Fibroblast of upper back skin (primary cell): ENCODE measurements at regions not wholly inside any gene's neighbourhood (a gene's known extent, or its start where the extent isn't known, plus 50 kb on each side); places are given as distances from the start of the nearest gene placed in this dataset.
A peak's percentile ranks its signal among the peaks of the same experiment; 100 is the strongest.

ENCODE experiments used
- DNase-seq: peaks from one replicate; pipeline ENCODE4 v3.0.0-alpha.2; 2013

- no peak for DNase-seq
Measured at GRCh38 chr13:30105381-30105780, 202.0 kb downstream of the KATNAL1 start.

GRCh38 chr13:30103161-30103840 is 204.1 kb downstream of the KATNAL1 start:
- peak; percentile 40 for DNase-seq

GRCh38 chr13:30100226-30100625 is 207.1 kb downstream of the KATNAL1 start:
- DNase-seq, result no peak

- no peak for DNase-seq
Measured at GRCh38 chr13:30097701-30098100, 209.7 kb downstream of the KATNAL1 start.

GRCh38 chr13:30097089-30097488 is 210.3 kb downstream of the KATNAL1 start:
- DNase-seq, result no peak

GRCh38 chr13:30094015-30094414 is 213.3 kb downstream of the KATNAL1 start:
- DNase-seq, result no peak

GRCh38 chr13:30093236-30093635 is 214.1 kb downstream of the KATNAL1 start:
- no peak for DNase-seq

GRCh38 chr13:30091691-30092090 is 215.7 kb downstream of the KATNAL1 start:
- DNase-seq, result no peak

GRCh38 chr13:30091035-30091434 is 216.3 kb downstream of the KATNAL1 start:
- DNase-seq, result no peak

GRCh38 chr13:30088312-30088855 is 219.0 kb downstream of the KATNAL1 start:
- DNase-seq, result peak; percentile 19

GRCh38 chr13:30085087-30085486 is 222.3 kb downstream of the KATNAL1 start:
- DNase-seq, result no peak

GRCh38 chr13:30082391-30082790 is 225.0 kb downstream of the KATNAL1 start:
- DNase-seq, result no peak

GRCh38 chr13:30081331-30081730 is 226.0 kb downstream of the KATNAL1 start:
- no peak for DNase-seq

- DNase-seq, result no peak
Measured at GRCh38 chr13:30079501-30079900, 227.8 kb downstream of the KATNAL1 start.

GRCh38 chr13:30078059-30078458 is 227.6 kb upstream of the UBL3 start:
- DNase-seq, result no peak

GRCh38 chr13:30077240-30077735 is 226.9 kb upstream of the UBL3 start:
- no peak for DNase-seq

- no peak for DNase-seq
Measured at GRCh38 chr13:30074955-30075614, 224.7 kb upstream of the UBL3 start.

- DNase-seq, result no peak
Measured at GRCh38 chr13:30074431-30074830, 224.0 kb upstream of the UBL3 start.

GRCh38 chr13:30072818-30073186 is 222.4 kb upstream of the UBL3 start:
- no peak for DNase-seq

- no peak for DNase-seq
Measured at GRCh38 chr13:30071969-30072817, 221.8 kb upstream of the UBL3 start.

- no peak for DNase-seq
Measured at GRCh38 chr13:30065181-30065580, 214.8 kb upstream of the UBL3 start.

GRCh38 chr13:30063892-30064291 is 213.5 kb upstream of the UBL3 start:
- DNase-seq, result no peak

- DNase-seq, result no peak
Measured at GRCh38 chr13:30061217-30061616, 210.8 kb upstream of the UBL3 start.
